ENCODE measurements at regions not wholly inside any gene's neighbourhood (a gene's known extent, or its start where the extent isn't known, plus 50 kb on each side); places are given as distances from the start of the nearest gene placed in this dataset.

DNA sequence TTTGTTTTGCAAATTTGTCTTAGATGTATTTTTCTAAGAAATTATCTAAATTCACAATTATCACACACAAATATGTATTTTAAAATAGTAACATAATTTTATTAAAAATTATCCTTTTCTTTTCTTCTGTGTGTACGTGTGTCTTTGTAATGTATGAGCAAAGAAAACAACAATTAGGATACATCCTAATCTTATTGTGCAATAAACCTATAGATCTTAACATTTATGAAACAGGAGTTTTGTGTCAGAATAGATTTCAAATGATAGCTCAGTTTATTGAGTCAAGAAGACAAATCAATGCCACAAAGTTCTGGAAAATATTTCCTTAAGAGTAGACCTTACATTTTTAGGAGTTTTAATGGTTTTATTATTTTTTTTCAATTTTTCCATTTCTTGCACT is 212.2 kb downstream of the KCNJ3 start:
- no peak for DNase-seq (ENCODE audit: low spot score)

DNA sequence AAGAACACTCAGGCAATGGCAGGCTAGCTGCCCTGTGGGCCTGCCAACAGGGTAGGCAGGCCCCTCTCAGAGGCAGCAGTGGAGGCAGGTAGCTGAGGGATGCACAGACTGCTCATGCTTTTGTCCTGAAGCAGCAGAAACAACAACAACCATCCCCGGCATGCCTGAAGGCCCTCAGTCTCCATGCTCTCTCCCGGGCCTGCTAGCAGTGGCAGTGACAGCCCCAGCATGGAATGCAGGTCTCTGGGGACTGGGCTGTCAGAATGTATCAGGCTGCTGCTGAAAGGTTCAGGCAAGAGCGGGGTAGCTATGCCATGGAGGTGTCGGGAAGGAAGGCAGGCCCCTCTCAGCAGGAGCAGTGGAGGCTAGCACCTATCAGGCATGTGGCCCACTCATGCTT is 209.8 kb downstream of the KCNJ3 start:
- no peak for DNase-seq (ENCODE audit: low spot score)

All from putamen (tissue), 1 donor.